Skin of body (tissue), 1 donor: ENCODE measurements at regions not wholly inside any gene's neighbourhood (a gene's known extent, or its start where the extent isn't known, plus 50 kb on each side); places are given as distances from the start of the nearest gene placed in this dataset.
"Not testable (repeated sequence)": the region's sequence is repeated elsewhere in the genome, so short reads cannot be mapped to it uniquely, and the experiment has no call there.

ENCODE experiments used
- DNase-seq: peaks from one replicate; lab custom pipeline; 2025; lab: John Stamatoyannopoulos, UW

- DNase-seq = not testable (repeated sequence)
These were observed 109.2 kb downstream of the NPIPB11 start for GRCh38 chr16:29297144-29297808.

- not testable (repeated sequence) for DNase-seq
These were observed 110.3 kb downstream of the NPIPB11 start for GRCh38 chr16:29296176-29296575.

GRCh38 chr16:29294951-29295795, 111.3 kb downstream of the NPIPB11 start:
- DNase-seq = not testable (repeated sequence)

GRCh38 chr16:29294400-29294933, 112.0 kb downstream of the NPIPB11 start:
- DNase-seq = not testable (repeated sequence)

GRCh38 chr16:29293545-29293944, 113.0 kb downstream of the NPIPB11 start:
- not testable (repeated sequence) for DNase-seq

GRCh38 chr16:29292952-29293471, 113.5 kb downstream of the NPIPB11 start:
- DNase-seq = not testable (repeated sequence)

GRCh38 chr16:29291329-29292271, 114.9 kb downstream of the NPIPB11 start:
- DNase-seq = not testable (repeated sequence)

- peak; percentile 36 for DNase-seq
These were observed 115.8 kb downstream of the NPIPB11 start for GRCh38 chr16:29290631-29291247.

GRCh38 chr16:29289516-29290239, 116.8 kb downstream of the NPIPB11 start:
- not testable (repeated sequence) for DNase-seq

GRCh38 chr16:29288711-29289474, 117.6 kb downstream of the NPIPB11 start:
- DNase-seq = not testable (repeated sequence)

- DNase-seq = not testable (repeated sequence)
These were observed 118.5 kb downstream of the NPIPB11 start for GRCh38 chr16:29287871-29288535.

- DNase-seq = not testable (repeated sequence)
These were observed 119.3 kb downstream of the NPIPB11 start for GRCh38 chr16:29287246-29287645.

- not testable (repeated sequence) for DNase-seq
These were observed 119.7 kb downstream of the NPIPB11 start for GRCh38 chr16:29286796-29287195.

- not testable (repeated sequence) for DNase-seq
These were observed 120.3 kb downstream of the NPIPB11 start for GRCh38 chr16:29286161-29286560.

GRCh38 chr16:29285151-29285885, 121.2 kb downstream of the NPIPB11 start:
- not testable (repeated sequence) for DNase-seq

- not testable (repeated sequence) for DNase-seq
These were observed 121.8 kb downstream of the NPIPB11 start for GRCh38 chr16:29284723-29285122.

- DNase-seq = not testable (repeated sequence)
These were observed 122.4 kb downstream of the NPIPB11 start for GRCh38 chr16:29284159-29284558.
